ENCODE measurements at regions not wholly inside any gene's neighbourhood (a gene's known extent, or its start where the extent isn't known, plus 50 kb on each side); places are given as distances from the start of the nearest gene placed in this dataset.

- TF ChIP-seq CTCF (IDR thresholded peaks at IDR 0.05), result no peak
- no peak for TF ChIP-seq POLR2A (IDR thresholded peaks at IDR 0.05)
Observed at GRCh38 chr3:191543897-191544296, 82.9 kb downstream of the PYDC2 start.

All from lower leg skin (tissue), 3 donors.